ENCODE measurements at regions not wholly inside any gene's neighbourhood (a gene's known extent, or its start where the extent isn't known, plus 50 kb on each side); places are given as distances from the start of the nearest gene placed in this dataset.

- Mint-ChIP-seq H3K4me1 (ENCODE audit: low read depth) (no peaks in the 10 kb centered on the region), H3K36me3 (ENCODE audit: low read depth) (no peaks in the 10 kb centered on the region), H3K27ac (no peak overlapping the region), H3K4me3 (no peak overlapping the region), H3K27me3 (ENCODE audit: insufficient read depth) (no peaks in the 10 kb centered on the region), H3K9me3 (no peaks in the 10 kb centered on the region)
- intact Hi-C loops (cut with micrococcal nuclease) = no loop called here
- DNase-seq (ENCODE audit: low spot score) = no peak
Observed at GRCh38 chr3:623914-624545, 427.5 kb downstream of the CHL1 start.

GRCh38 chr3:632571-633170 is 436.1 kb downstream of the CHL1 start:
- Mint-ChIP-seq H3K27me3 (ENCODE audit: insufficient read depth) (no peaks in the 10 kb centered on the region), H3K4me3 (no peak overlapping the region), H3K9me3 (no peaks in the 10 kb centered on the region), H3K36me3 (ENCODE audit: low read depth) (no peaks in the 10 kb centered on the region), H3K27ac (no peak overlapping the region), H3K4me1 (ENCODE audit: low read depth) (no peaks in the 10 kb centered on the region)
- DNase-seq (ENCODE audit: low spot score) = peak; percentile 2
- intact Hi-C loops (cut with micrococcal nuclease) = no loop called here

GRCh38 chr3:634511-634910 is 437.9 kb downstream of the CHL1 start:
- H3K4me3 Mint-ChIP-seq = no peak overlapping the region
- no peaks in the 10 kb centered on the region for H3K9me3 Mint-ChIP-seq
- no peaks in the 10 kb centered on the region for H3K4me1 Mint-ChIP-seq (ENCODE audit: low read depth)
- DNase-seq (ENCODE audit: low spot score) = no peak
- intact Hi-C loops (cut with micrococcal nuclease) = no loop called here
- H3K36me3 Mint-ChIP-seq (ENCODE audit: low read depth) = no peaks in the 10 kb centered on the region
- H3K27ac Mint-ChIP-seq = no peak overlapping the region
- H3K27me3 Mint-ChIP-seq (ENCODE audit: insufficient read depth) = no peaks in the 10 kb centered on the region

GRCh38 chr3:635393-635792 is 438.8 kb downstream of the CHL1 start:
- no peaks in the 10 kb centered on the region for H3K9me3 Mint-ChIP-seq
- H3K4me3 Mint-ChIP-seq = no peak overlapping the region
- intact Hi-C loops (cut with micrococcal nuclease) = no loop called here
- no peaks in the 10 kb centered on the region for H3K4me1 Mint-ChIP-seq (ENCODE audit: low read depth)
- no peak overlapping the region for H3K27ac Mint-ChIP-seq
- H3K27me3 Mint-ChIP-seq (ENCODE audit: insufficient read depth) = no peaks in the 10 kb centered on the region
- no peaks in the 10 kb centered on the region for H3K36me3 Mint-ChIP-seq (ENCODE audit: low read depth)
- DNase-seq (ENCODE audit: low spot score) = no peak

GRCh38 chr3:643376-643775 is 446.8 kb downstream of the CHL1 start:
- DNase-seq (ENCODE audit: low spot score) = no peak
- intact Hi-C loops (cut with micrococcal nuclease) = no loop called here
- Mint-ChIP-seq H3K4me3 (no peak overlapping the region), H3K36me3 (ENCODE audit: low read depth) (no peaks in the 10 kb centered on the region), H3K9me3 (peaks cover 3% of the 10 kb centered on the region), H3K27me3 (ENCODE audit: insufficient read depth) (no peaks in the 10 kb centered on the region), H3K27ac (no peak overlapping the region), H3K4me1 (ENCODE audit: low read depth) (no peaks in the 10 kb centered on the region)

GRCh38 chr3:655824-656223 is 437.0 kb upstream of the CNTN6 start:
- no peak for DNase-seq (ENCODE audit: low spot score)
- H3K36me3 Mint-ChIP-seq (ENCODE audit: low read depth) = no peaks in the 10 kb centered on the region
- no peak overlapping the region for H3K4me3 Mint-ChIP-seq
- H3K9me3 Mint-ChIP-seq = peaks cover 7% of the 10 kb centered on the region
- no peaks in the 10 kb centered on the region for H3K4me1 Mint-ChIP-seq (ENCODE audit: low read depth)
- H3K27ac Mint-ChIP-seq = peak overlapping the region; percentile 23
- H3K27me3 Mint-ChIP-seq (ENCODE audit: insufficient read depth) = no peaks in the 10 kb centered on the region
- intact Hi-C loops (cut with micrococcal nuclease) = no loop called here

GRCh38 chr3:661356-661755 is 431.5 kb upstream of the CNTN6 start:
- H3K36me3 Mint-ChIP-seq (ENCODE audit: low read depth) = no peaks in the 10 kb centered on the region
- no peaks in the 10 kb centered on the region for H3K4me1 Mint-ChIP-seq (ENCODE audit: low read depth)
- no peak overlapping the region for H3K27ac Mint-ChIP-seq
- no peak overlapping the region for H3K4me3 Mint-ChIP-seq
- peaks cover 8% of the 10 kb centered on the region for H3K9me3 Mint-ChIP-seq
- no peak for DNase-seq (ENCODE audit: low spot score)
- intact Hi-C loops (cut with micrococcal nuclease) = no loop called here
- no peaks in the 10 kb centered on the region for H3K27me3 Mint-ChIP-seq (ENCODE audit: insufficient read depth)

GRCh38 chr3:674116-674515 is 418.7 kb upstream of the CNTN6 start:
- no peaks in the 10 kb centered on the region for H3K36me3 Mint-ChIP-seq (ENCODE audit: low read depth)
- H3K27me3 Mint-ChIP-seq (ENCODE audit: insufficient read depth) = no peaks in the 10 kb centered on the region
- no peaks in the 10 kb centered on the region for H3K4me1 Mint-ChIP-seq (ENCODE audit: low read depth)
- peaks cover 9% of the 10 kb centered on the region for H3K9me3 Mint-ChIP-seq
- H3K4me3 Mint-ChIP-seq = no peak overlapping the region
- H3K27ac Mint-ChIP-seq = no peak overlapping the region
- DNase-seq (ENCODE audit: low spot score) = no peak
- intact Hi-C loops (cut with micrococcal nuclease) = no loop called here

- H3K27me3 Mint-ChIP-seq (ENCODE audit: insufficient read depth) = no peaks in the 10 kb centered on the region
- H3K4me3 Mint-ChIP-seq = no peak overlapping the region
- H3K27ac Mint-ChIP-seq = no peak overlapping the region
- H3K9me3 Mint-ChIP-seq = peaks cover 9% of the 10 kb centered on the region
- intact Hi-C loops (cut with micrococcal nuclease) = no loop called here
- no peaks in the 10 kb centered on the region for H3K36me3 Mint-ChIP-seq (ENCODE audit: low read depth)
- H3K4me1 Mint-ChIP-seq (ENCODE audit: low read depth) = no peaks in the 10 kb centered on the region
- DNase-seq (ENCODE audit: low spot score) = no peak
Observed at GRCh38 chr3:675846-676245, 417.0 kb upstream of the CNTN6 start.

GRCh38 chr3:683770-684169 is 409.1 kb upstream of the CNTN6 start:
- peaks cover under 1% of the 10 kb centered on the region for H3K9me3 Mint-ChIP-seq
- H3K4me3 Mint-ChIP-seq = no peak overlapping the region
- no peak overlapping the region for H3K27ac Mint-ChIP-seq
- H3K4me1 Mint-ChIP-seq (ENCODE audit: low read depth) = no peaks in the 10 kb centered on the region
- no peak for DNase-seq (ENCODE audit: low spot score)
- H3K36me3 Mint-ChIP-seq (ENCODE audit: low read depth) = no peaks in the 10 kb centered on the region
- H3K27me3 Mint-ChIP-seq (ENCODE audit: insufficient read depth) = no peaks in the 10 kb centered on the region
- intact Hi-C loops (cut with micrococcal nuclease) = no loop called here

GRCh38 chr3:690770-691169 is 402.1 kb upstream of the CNTN6 start:
- Mint-ChIP-seq H3K27ac (no peak overlapping the region), H3K27me3 (ENCODE audit: insufficient read depth) (no peaks in the 10 kb centered on the region), H3K4me3 (no peak overlapping the region), H3K9me3 (peaks cover 22% of the 10 kb centered on the region), H3K36me3 (ENCODE audit: low read depth) (no peaks in the 10 kb centered on the region), H3K4me1 (ENCODE audit: low read depth) (no peaks in the 10 kb centered on the region)
- intact Hi-C loops (cut with micrococcal nuclease) = no loop called here
- no peak for DNase-seq (ENCODE audit: low spot score)

- H3K27ac Mint-ChIP-seq = no peak overlapping the region
- no peaks in the 10 kb centered on the region for H3K4me1 Mint-ChIP-seq (ENCODE audit: low read depth)
- H3K27me3 Mint-ChIP-seq (ENCODE audit: insufficient read depth) = no peaks in the 10 kb centered on the region
- H3K36me3 Mint-ChIP-seq (ENCODE audit: low read depth) = no peaks in the 10 kb centered on the region
- no peak for DNase-seq (ENCODE audit: low spot score)
- H3K4me3 Mint-ChIP-seq = no peak overlapping the region
- intact Hi-C loops (cut with micrococcal nuclease) = no loop called here
- peaks cover 16% of the 10 kb centered on the region for H3K9me3 Mint-ChIP-seq
Observed at GRCh38 chr3:700514-700913, 392.3 kb upstream of the CNTN6 start.

- DNase-seq (ENCODE audit: low spot score) = no peak
- Mint-ChIP-seq H3K4me1 (ENCODE audit: low read depth) (no peaks in the 10 kb centered on the region), H3K9me3 (peaks cover 9% of the 10 kb centered on the region), H3K4me3 (no peak overlapping the region), H3K27ac (no peak overlapping the region), H3K36me3 (ENCODE audit: low read depth) (no peaks in the 10 kb centered on the region), H3K27me3 (ENCODE audit: insufficient read depth) (no peaks in the 10 kb centered on the region)
- intact Hi-C loops (cut with micrococcal nuclease) = no loop called here
Observed at GRCh38 chr3:707041-707440, 385.8 kb upstream of the CNTN6 start.

Measured in activated T-helper 1 cell treated with anti-CD3 and anti-CD28 coated beads, Interleukin-12 subunit alpha, Interleukin-12 subunit beta, Interleukin-2, Interleukin-4 antibody, amounts not matched to agents 30 ng/mL and 10 ng/mL and 1 ng/mL, durations not matched to agents 14 hours and 24 hours and 36 hours (primary cell).